SK-N-MC (cell line): ENCODE measurements at regions not wholly inside any gene's neighbourhood (a gene's known extent, or its start where the extent isn't known, plus 50 kb on each side); places are given as distances from the start of the nearest gene placed in this dataset.
"Not testable (repeated sequence)": the region's sequence is repeated elsewhere in the genome, so short reads cannot be mapped to it uniquely, and the experiment has no call there.

Experiments used
- EZH2 ChIP-seq: fragments of 200-600 bp; sonication (generic); IDR thresholded peaks from one replicate; pipeline ENCODE4 v1.6.1; 2017; ENCODE audit warnings: antibody characterized with exemption
- FOXP2 ChIP-seq: optimal IDR thresholded peaks from 2 replicates; pipeline ENCODE3; 2011; ENCODE audit warnings: mild to moderate bottlenecking, moderate library complexity; ENCODE audit not compliant: insufficient read depth; ENCODE audit errors: extremely low read length, control extremely low read depth
- POLR2AphosphoS5 ChIP-seq: IDR thresholded peaks from 2 replicates; pipeline ENCODE4 v1.6.1; 2012; ENCODE audit warnings: mild to moderate bottlenecking, low read depth, low read length, borderline replicate concordance

DNA sequence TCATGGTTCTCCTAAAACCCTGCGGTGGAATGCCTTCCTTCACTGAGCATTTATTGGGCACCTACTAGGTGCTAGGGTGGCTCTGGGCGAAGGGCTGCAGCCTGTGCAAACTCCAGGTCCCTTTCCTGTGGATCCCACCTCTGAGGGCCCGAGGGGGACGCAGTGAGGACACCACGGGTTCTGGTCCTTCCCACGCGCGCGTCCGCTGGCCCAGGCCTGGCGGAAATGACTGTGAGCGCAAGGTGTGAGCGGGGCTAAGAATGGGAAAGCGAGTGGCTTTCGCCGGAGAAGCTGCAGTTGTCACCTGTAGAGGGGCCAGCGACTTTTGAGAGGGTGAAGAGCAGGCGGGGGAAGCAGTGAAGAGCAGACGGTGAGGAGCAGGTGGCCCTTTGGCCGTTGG, 55.1 kb downstream of the PPIAL4A start:
- TF ChIP-seq EZH2, POLR2AphosphoS5, FOXP2: not testable (repeated sequence)
